Nephron progenitor cell (in vitro differentiated cells): ENCODE measurements at regions not wholly inside any gene's neighbourhood (a gene's known extent, or its start where the extent isn't known, plus 50 kb on each side); places are given as distances from the start of the nearest gene placed in this dataset.

Experiments used
- DNase-seq: peaks from one replicate; pipeline ENCODE4 v3.0.0; 2021
- H3K27ac Mint-ChIP-seq: 2 replicates; pipeline ENCODE4 v1.8.0; 2021; ENCODE audit warnings: mild to moderate bottlenecking, moderate library complexity, mixed read lengths
- H3K27me3 Mint-ChIP-seq: 2 replicates; pipeline ENCODE4 v1.8.0; 2021; ENCODE audit warnings: mild to moderate bottlenecking, low read depth, mixed read lengths; ENCODE audit not compliant: poor library complexity
- H3K36me3 Mint-ChIP-seq: 2 replicates; pipeline ENCODE4 v1.8.0; 2021; ENCODE audit warnings: low read depth, mixed read lengths
- H3K4me1 Mint-ChIP-seq: 2 replicates; pipeline ENCODE4 v1.8.0; 2021; ENCODE audit warnings: mixed read lengths
- H3K4me3 Mint-ChIP-seq: 2 replicates; pipeline ENCODE4 v1.8.0; 2021; ENCODE audit warnings: mild to moderate bottlenecking, moderate library complexity, mixed read lengths
- H3K9me3 Mint-ChIP-seq: 2 replicates; pipeline ENCODE4 v1.8.0; 2021; ENCODE audit warnings: mild to moderate bottlenecking, moderate library complexity, mixed read lengths
- TF ChIP-seq, protein P1 (sequence below): fragments of 200-600 bp; sonication (generic); IDR thresholded peaks from 2 replicates; pipeline ENCODE4 v1.5.0; 2021; ENCODE audit warnings: antibody characterized with exemption

DNA sequence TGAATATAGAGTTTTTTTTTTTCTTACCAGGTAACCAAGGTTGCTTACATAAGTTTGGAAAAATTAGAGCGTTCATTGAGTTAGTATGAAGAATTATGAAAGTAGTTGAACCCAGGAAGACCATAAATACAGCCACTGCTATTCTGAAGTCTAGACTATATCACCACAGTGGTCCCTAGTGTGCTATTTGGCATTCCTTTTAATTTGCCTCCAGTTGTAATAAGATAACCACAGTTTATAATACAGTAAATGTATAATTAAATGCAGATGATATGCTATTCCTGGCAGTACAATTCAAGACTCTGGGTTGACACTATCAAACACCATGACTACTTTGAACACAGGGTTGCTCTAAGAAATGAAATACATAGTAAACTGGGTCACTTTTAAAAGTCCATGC, 270.5 kb downstream of the BRINP2 start:
- peaks cover 11% of the 10 kb centered on the region for H3K27me3 Mint-ChIP-seq
- H3K27ac Mint-ChIP-seq: no peak overlapping the region
- DNase-seq: no peak
- H3K4me3 Mint-ChIP-seq: no peak overlapping the region
- H3K4me1 Mint-ChIP-seq: peaks cover 10% of the 10 kb centered on the region
- H3K9me3 Mint-ChIP-seq: no peaks in the 10 kb centered on the region
- H3K36me3 Mint-ChIP-seq: no peaks in the 10 kb centered on the region
- TF ChIP-seq, protein P1, sequence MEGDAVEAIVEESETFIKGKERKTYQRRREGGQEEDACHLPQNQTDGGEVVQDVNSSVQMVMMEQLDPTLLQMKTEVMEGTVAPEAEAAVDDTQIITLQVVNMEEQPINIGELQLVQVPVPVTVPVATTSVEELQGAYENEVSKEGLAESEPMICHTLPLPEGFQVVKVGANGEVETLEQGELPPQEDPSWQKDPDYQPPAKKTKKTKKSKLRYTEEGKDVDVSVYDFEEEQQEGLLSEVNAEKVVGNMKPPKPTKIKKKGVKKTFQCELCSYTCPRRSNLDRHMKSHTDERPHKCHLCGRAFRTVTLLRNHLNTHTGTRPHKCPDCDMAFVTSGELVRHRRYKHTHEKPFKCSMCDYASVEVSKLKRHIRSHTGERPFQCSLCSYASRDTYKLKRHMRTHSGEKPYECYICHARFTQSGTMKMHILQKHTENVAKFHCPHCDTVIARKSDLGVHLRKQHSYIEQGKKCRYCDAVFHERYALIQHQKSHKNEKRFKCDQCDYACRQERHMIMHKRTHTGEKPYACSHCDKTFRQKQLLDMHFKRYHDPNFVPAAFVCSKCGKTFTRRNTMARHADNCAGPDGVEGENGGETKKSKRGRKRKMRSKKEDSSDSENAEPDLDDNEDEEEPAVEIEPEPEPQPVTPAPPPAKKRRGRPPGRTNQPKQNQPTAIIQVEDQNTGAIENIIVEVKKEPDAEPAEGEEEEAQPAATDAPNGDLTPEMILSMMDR: no peak

DNA sequence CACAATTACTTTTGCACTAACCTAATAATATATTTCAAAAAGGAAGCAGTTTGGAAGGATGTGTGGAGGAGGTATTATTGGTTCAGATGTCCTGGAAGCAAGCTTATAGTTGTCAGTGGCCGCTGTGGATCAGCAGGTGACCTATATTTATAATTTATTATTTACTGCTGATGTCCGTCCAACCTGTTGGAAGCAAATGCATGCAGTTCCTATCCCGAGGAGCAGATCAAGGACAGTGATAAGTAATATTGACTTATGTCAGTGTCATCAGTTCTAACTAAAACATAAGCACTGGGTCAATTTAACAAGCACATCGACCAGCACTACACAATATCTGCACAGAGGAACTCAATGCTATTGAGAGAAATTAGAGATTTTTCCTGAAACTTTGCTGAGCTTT, 270.1 kb downstream of the BRINP2 start:
- peaks cover 11% of the 10 kb centered on the region for H3K27me3 Mint-ChIP-seq

DNA sequence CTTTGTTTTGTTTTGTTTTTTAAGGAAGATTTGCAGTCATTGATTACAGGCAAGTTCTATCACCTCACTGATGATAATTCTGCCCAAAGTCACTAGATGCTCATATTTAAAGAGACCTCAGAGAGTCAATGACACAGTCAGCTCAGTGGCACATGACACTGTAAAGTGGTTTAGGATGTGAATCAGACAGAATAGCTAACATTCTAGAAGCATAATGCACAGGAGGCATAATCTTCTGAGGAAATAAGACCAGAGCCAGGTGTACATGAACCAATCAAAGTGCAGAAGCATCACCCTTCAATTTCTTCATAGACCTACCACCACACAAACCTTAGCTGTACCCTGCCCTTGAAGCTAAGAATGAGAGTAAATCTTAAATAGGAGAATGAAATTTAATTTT, 268.5 kb downstream of the BRINP2 start:
- H3K9me3 Mint-ChIP-seq: no peaks in the 10 kb centered on the region
- peaks cover 10% of the 10 kb centered on the region for H3K4me1 Mint-ChIP-seq
- TF ChIP-seq, protein P1: no peak
- H3K27me3 Mint-ChIP-seq: peaks cover 11% of the 10 kb centered on the region
- H3K27ac Mint-ChIP-seq: no peak overlapping the region
- DNase-seq: no peak
- no peak overlapping the region for H3K4me3 Mint-ChIP-seq
- H3K36me3 Mint-ChIP-seq: no peaks in the 10 kb centered on the region

More for the DNA sequence above, 270.1 kb downstream of the BRINP2 start:
- H3K9me3 Mint-ChIP-seq: no peaks in the 10 kb centered on the region
- peaks cover 5% of the 10 kb centered on the region for H3K4me1 Mint-ChIP-seq
- no peak for DNase-seq
- H3K27ac Mint-ChIP-seq: no peak overlapping the region
- TF ChIP-seq, protein P1: no peak
- H3K36me3 Mint-ChIP-seq: no peaks in the 10 kb centered on the region
- H3K4me3 Mint-ChIP-seq: no peak overlapping the region

DNA sequence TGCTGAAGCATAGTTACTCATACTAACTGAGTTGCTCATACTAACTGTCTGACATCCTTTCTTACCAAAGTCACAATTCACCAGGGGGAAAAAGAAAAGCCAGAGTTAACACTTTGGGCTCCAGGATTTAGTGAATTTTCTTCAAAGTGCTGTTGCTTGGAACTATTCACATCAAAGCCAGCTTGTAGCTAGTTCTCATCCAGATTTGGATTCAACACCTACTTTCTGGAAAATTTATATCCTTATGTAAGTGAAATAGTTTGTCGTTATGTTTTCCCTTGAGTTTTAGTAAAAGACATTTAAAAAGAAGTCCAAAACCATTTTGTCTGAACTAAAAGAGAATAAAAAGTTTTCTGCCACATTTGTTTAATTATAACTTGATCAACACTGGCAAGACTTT, 264.6 kb downstream of the BRINP2 start:
- H3K36me3 Mint-ChIP-seq: no peaks in the 10 kb centered on the region
- TF ChIP-seq, protein P1: no peak
- H3K4me3 Mint-ChIP-seq: no peak overlapping the region
- H3K9me3 Mint-ChIP-seq: no peaks in the 10 kb centered on the region
- no peak for DNase-seq
- H3K27me3 Mint-ChIP-seq: peaks cover 14% of the 10 kb centered on the region
- peaks cover 6% of the 10 kb centered on the region for H3K4me1 Mint-ChIP-seq
- H3K27ac Mint-ChIP-seq: no peak overlapping the region

DNA sequence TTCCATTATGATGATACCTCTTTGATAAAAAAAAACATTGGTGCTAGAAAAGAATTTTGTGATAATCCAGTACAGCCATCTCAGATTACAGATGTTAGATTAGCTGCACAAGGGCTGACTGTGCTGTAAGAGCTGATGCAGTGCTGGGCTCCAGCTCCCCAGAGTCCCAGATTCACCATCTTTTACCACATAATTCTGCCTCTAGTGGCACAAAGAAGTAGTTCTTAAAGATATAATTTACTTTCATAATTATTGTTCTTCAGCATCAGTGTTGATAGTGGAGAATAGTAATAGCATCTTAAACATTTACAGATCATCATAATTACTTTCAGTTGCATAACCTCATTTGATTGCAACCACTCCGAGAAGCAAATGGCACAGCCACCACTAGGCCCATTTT, 262.1 kb downstream of the BRINP2 start:
- peaks cover 7% of the 10 kb centered on the region for H3K27me3 Mint-ChIP-seq
- H3K27ac Mint-ChIP-seq: no peak overlapping the region
- DNase-seq: no peak
- no peak overlapping the region for H3K4me3 Mint-ChIP-seq
- no peaks in the 10 kb centered on the region for H3K9me3 Mint-ChIP-seq
- TF ChIP-seq, protein P1: peak; percentile 15
- peaks cover 6% of the 10 kb centered on the region for H3K4me1 Mint-ChIP-seq
- no peaks in the 10 kb centered on the region for H3K36me3 Mint-ChIP-seq

DNA sequence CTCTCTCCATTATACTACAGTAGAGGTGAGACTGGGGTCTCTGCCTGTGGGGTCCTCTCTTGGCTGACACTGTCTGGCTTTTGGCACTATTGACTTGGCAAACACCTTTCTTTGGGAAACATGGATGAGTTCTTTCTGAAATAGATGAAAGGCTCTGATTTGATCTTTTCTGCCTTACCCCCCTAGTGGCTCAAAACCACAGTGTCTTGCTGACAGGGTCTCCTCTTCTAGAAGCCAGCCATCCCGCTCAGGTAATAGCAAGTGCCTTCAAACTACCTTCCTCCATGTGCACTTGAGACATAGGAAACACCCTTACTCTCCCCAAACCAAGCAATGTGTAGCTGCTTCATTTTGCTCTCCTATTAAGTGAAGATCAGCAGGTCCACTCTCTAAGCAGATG, 260.4 kb downstream of the BRINP2 start:
- Mint-ChIP-seq H3K9me3 (no peaks in the 10 kb centered on the region), H3K36me3 (no peaks in the 10 kb centered on the region), H3K27me3 (peaks cover 2% of the 10 kb centered on the region), H3K4me3 (no peak overlapping the region), H3K4me1 (peaks cover 8% of the 10 kb centered on the region), H3K27ac (no peak overlapping the region)
- no peak for DNase-seq
- TF ChIP-seq, protein P1: no peak
